ENCODE measurements at regions not wholly inside any gene's neighbourhood (a gene's known extent, or its start where the extent isn't known, plus 50 kb on each side); places are given as distances from the start of the nearest gene placed in this dataset.
"Not testable (repeated sequence)": the region's sequence is repeated elsewhere in the genome, so short reads cannot be mapped to it uniquely, and the experiment has no call there.

DNA sequence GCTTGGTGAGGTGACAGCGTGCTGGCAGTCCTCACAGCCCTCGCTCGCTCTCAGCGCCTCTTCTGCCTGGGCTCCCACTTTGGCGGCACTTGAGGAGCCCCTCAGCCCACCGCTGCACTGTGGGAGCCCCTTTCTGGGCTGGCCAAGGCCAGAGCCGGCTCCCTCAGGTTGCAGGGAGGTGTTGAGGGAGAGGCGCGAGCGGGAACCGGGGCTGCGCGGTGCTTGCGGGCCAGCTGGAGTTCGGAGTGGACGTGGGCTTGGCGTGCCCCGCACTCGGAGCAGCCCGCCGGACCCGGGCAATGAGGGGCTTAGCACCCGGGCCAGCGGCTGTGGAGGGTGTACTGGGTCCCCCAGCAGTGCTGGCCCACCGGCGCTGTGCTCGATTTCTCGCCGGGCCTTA, 134.2 kb upstream of the BASP1 start:
- TF ChIP-seq, protein P1, sequence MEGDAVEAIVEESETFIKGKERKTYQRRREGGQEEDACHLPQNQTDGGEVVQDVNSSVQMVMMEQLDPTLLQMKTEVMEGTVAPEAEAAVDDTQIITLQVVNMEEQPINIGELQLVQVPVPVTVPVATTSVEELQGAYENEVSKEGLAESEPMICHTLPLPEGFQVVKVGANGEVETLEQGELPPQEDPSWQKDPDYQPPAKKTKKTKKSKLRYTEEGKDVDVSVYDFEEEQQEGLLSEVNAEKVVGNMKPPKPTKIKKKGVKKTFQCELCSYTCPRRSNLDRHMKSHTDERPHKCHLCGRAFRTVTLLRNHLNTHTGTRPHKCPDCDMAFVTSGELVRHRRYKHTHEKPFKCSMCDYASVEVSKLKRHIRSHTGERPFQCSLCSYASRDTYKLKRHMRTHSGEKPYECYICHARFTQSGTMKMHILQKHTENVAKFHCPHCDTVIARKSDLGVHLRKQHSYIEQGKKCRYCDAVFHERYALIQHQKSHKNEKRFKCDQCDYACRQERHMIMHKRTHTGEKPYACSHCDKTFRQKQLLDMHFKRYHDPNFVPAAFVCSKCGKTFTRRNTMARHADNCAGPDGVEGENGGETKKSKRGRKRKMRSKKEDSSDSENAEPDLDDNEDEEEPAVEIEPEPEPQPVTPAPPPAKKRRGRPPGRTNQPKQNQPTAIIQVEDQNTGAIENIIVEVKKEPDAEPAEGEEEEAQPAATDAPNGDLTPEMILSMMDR (IDR thresholded peaks at IDR 0.05), result not testable (repeated sequence)
- not testable (repeated sequence) for TF ChIP-seq POLR2AphosphoS5, POLR2A (IDR thresholded peaks at IDR 0.05)

Measured in prostate gland (tissue), 2 donors.